GM18502 (cell line): ENCODE measurements at regions not wholly inside any gene's neighbourhood (a gene's known extent, or its start where the extent isn't known, plus 50 kb on each side); places are given as distances from the start of the nearest gene placed in this dataset.

Experiments used
- ATAC-seq: cut with Tn5 transposase; IDR thresholded peaks from one replicate; pipeline ENCODE4 v1.9.1; 2021; ENCODE audit warnings: mild to moderate bottlenecking; ENCODE audit not compliant: unreplicated experiment, poor library complexity

GRCh38 chr1:69485616-69486015, 82.1 kb upstream of the LRRC7 start:
- no peak for ATAC-seq

GRCh38 chr1:69491416-69491815, 76.3 kb upstream of the LRRC7 start:
- ATAC-seq: no peak

GRCh38 chr1:69492286-69492685, 75.4 kb upstream of the LRRC7 start:
- ATAC-seq: no peak

- ATAC-seq: no peak
Measured at GRCh38 chr1:69494221-69494620, 73.5 kb upstream of the LRRC7 start.

- no peak for ATAC-seq
Measured at GRCh38 chr1:69497441-69498221, 70.1 kb upstream of the LRRC7 start.

- ATAC-seq: no peak
Measured at GRCh38 chr1:69498711-69499110, 69.0 kb upstream of the LRRC7 start.

GRCh38 chr1:69499203-69499803, 68.4 kb upstream of the LRRC7 start:
- ATAC-seq: no peak

- no peak for ATAC-seq
Measured at GRCh38 chr1:69502991-69503390, 64.7 kb upstream of the LRRC7 start.

- ATAC-seq: no peak
Measured at GRCh38 chr1:69504730-69505252, 62.9 kb upstream of the LRRC7 start.

GRCh38 chr1:69506311-69506710, 61.4 kb upstream of the LRRC7 start:
- ATAC-seq: no peak

GRCh38 chr1:69506721-69507120, 61.0 kb upstream of the LRRC7 start:
- no peak for ATAC-seq

- no peak for ATAC-seq
Measured at GRCh38 chr1:69510026-69510425, 57.7 kb upstream of the LRRC7 start.

- ATAC-seq: no peak
Measured at GRCh38 chr1:69511426-69512192, 56.1 kb upstream of the LRRC7 start.

GRCh38 chr1:69513601-69514000, 54.1 kb upstream of the LRRC7 start:
- no peak for ATAC-seq
